GM18520 (cell line): ENCODE measurements at regions not wholly inside any gene's neighbourhood (a gene's known extent, or its start where the extent isn't known, plus 50 kb on each side); places are given as distances from the start of the nearest gene placed in this dataset.
"Not testable (repeated sequence)": the region's sequence is repeated elsewhere in the genome, so short reads cannot be mapped to it uniquely, and the experiment has no call there.

Source experiments
- ATAC-seq: cut with Tn5 transposase; IDR thresholded peaks from one replicate; pipeline ENCODE4 v1.9.1; 2021; ENCODE audit not compliant: unreplicated experiment

- not testable (repeated sequence) for ATAC-seq
Measured at GRCh38 chr1:144516172-144516571, 54.7 kb upstream of the NBPF15 start.

GRCh38 chr1:144516906-144517305, 55.4 kb upstream of the NBPF15 start:
- not testable (repeated sequence) for ATAC-seq

GRCh38 chr1:144518439-144518838, 57.0 kb upstream of the NBPF15 start:
- ATAC-seq: not testable (repeated sequence)

GRCh38 chr1:144519528-144520189, 58.2 kb upstream of the NBPF15 start:
- not testable (repeated sequence) for ATAC-seq

- peak; percentile 82 for ATAC-seq
Measured at GRCh38 chr1:144523661-144524407, 62.4 kb upstream of the NBPF15 start.

GRCh38 chr1:144532156-144532607, 60.5 kb upstream of the PPIAL4F start:
- ATAC-seq: not testable (repeated sequence)

GRCh38 chr1:144533480-144533879, 59.2 kb upstream of the PPIAL4F start:
- not testable (repeated sequence) for ATAC-seq

GRCh38 chr1:144534286-144534685, 58.4 kb upstream of the PPIAL4F start:
- not testable (repeated sequence) for ATAC-seq

- not testable (repeated sequence) for ATAC-seq
Measured at GRCh38 chr1:144536677-144537076, 56.0 kb upstream of the PPIAL4F start.

GRCh38 chr1:144537234-144537633, 55.5 kb upstream of the PPIAL4F start:
- ATAC-seq: not testable (repeated sequence)

- ATAC-seq: not testable (repeated sequence)
Measured at GRCh38 chr1:144538736-144539135, 54.0 kb upstream of the PPIAL4F start.

- not testable (repeated sequence) for ATAC-seq
Measured at GRCh38 chr1:144539191-144539960, 53.3 kb upstream of the PPIAL4F start.
